ENCODE measurements at regions not wholly inside any gene's neighbourhood (a gene's known extent, or its start where the extent isn't known, plus 50 kb on each side); places are given as distances from the start of the nearest gene placed in this dataset.

GRCh38 chr5:125088522-125089105, 342.2 kb upstream of the ZNF608 start:
- no peak for TF ChIP-seq POLR2A (IDR thresholded peaks at IDR 0.05; ENCODE audit: low read length)
- TF ChIP-seq REST (IDR thresholded peaks at IDR 0.05): no peak
- no peak for TF ChIP-seq CTCF (IDR thresholded peaks at IDR 0.05)
- no peak for TF ChIP-seq KDM1A (IDR thresholded peaks at IDR 0.05; ENCODE audit: low read depth)
- no peak for TF ChIP-seq EP300 (IDR thresholded peaks at IDR 0.05)
- no peak for TF ChIP-seq POLR2AphosphoS2 (conservative IDR thresholded peaks at IDR 0.05; ENCODE audit: low read length)
- no peak for TF ChIP-seq NFE2L2 (conservative IDR thresholded peaks at IDR 0.05; ENCODE audit: low read length)
- no peak for TF ChIP-seq USF2 (IDR thresholded peaks at IDR 0.05)
